Ascending aorta (tissue), 2 donors: ENCODE measurements at regions not wholly inside any gene's neighbourhood (a gene's known extent, or its start where the extent isn't known, plus 50 kb on each side); places are given as distances from the start of the nearest gene placed in this dataset.

Experiments
- DNase-seq, 2 donors: peaks; one replicate each; pipeline ENCODE4 v3.0.0-alpha.2; 2019; ENCODE audit warnings: low spot score in 2 of 2
- H3K27ac ChIP-seq, 2 donors: fragments of 200-600 bp; sonication (generic); one replicate each; pipeline ENCODE4 v1.5.1; 2016 to 2017; ENCODE audit warnings: mild to moderate bottlenecking in 1 of 2
- H3K27me3 ChIP-seq: fragments of 200-600 bp; sonication (generic); one replicate; pipeline ENCODE4 v1.5.1; 2017
- H3K36me3 ChIP-seq, 2 donors: fragments of 200-600 bp; sonication (generic); one replicate each; pipeline ENCODE4 v1.5.1; 2016
- H3K4me1 ChIP-seq, 2 donors: fragments of 200-600 bp; sonication (generic); one replicate each; pipeline ENCODE4 v1.5.1; 2016 to 2017; ENCODE audit warnings: mild to moderate bottlenecking in 1 of 2
- H3K4me3 ChIP-seq, 2 donors: fragments of 200-600 bp; sonication (generic); one replicate each; pipeline ENCODE4 v1.5.1; 2016 to 2017; ENCODE audit warnings: mild to moderate bottlenecking in 1 of 2
- H3K9me3 ChIP-seq, 2 donors: fragments of 200-600 bp; sonication (generic); one replicate each; pipeline ENCODE4 v1.5.1; 2016
- intact Hi-C: fragments of 100-400 bp; cut with DNase I; formaldehyde crosslinking; loops from one replicate; pipeline ENCODE4 v1.15.1; 2023
- TF ChIP-seq, protein P1 (sequence below), 3 experiments: fragments of 200-600 bp in 2 of 3; fragments of 450-650 bp in 1 of 3; sonication (generic) in 2 of 3; IDR thresholded peaks; one replicate each; pipeline ENCODE4 v1.5.1; 2016 to 2019; ENCODE audit warnings: antibody characterized with exemption in 3 of 3, mild to moderate bottlenecking in 1 of 3, moderate library complexity in 1 of 3

DNA sequence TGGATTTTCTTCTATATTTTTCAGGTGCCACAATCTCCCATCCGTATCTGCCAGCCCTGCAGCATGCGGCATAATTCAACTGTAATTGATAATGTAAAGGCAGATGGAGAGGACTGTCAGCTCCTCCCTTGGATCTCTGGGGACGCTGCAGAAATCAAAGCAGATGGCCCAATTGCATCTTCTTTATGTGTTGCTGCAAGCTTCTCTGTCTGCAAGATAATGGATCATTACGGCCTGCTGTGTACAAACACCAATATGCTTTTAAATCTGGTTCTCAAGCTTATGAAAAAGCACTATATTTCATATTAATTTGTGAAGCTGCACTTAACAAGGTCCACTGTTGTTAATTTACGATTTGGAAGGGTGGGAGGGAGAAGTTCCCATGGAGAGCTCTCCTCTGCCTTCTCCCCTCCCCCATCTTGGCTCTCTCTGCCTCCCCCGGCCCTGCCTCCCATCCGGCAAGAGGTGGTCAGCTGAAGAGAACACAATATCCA lies 607.5 kb downstream of the TOX3 start:
- no peak overlapping the region for H3K4me3 ChIP-seq
- intact Hi-C loops = no loop called here
- no peaks in the 10 kb centered on the region for H3K36me3 ChIP-seq
- DNase-seq = no peak
- no peaks in the 10 kb centered on the region for H3K27me3 ChIP-seq
- no peak overlapping the region for H3K27ac ChIP-seq
- no peaks in the 10 kb centered on the region for H3K4me1 ChIP-seq
- TF ChIP-seq, protein P1, sequence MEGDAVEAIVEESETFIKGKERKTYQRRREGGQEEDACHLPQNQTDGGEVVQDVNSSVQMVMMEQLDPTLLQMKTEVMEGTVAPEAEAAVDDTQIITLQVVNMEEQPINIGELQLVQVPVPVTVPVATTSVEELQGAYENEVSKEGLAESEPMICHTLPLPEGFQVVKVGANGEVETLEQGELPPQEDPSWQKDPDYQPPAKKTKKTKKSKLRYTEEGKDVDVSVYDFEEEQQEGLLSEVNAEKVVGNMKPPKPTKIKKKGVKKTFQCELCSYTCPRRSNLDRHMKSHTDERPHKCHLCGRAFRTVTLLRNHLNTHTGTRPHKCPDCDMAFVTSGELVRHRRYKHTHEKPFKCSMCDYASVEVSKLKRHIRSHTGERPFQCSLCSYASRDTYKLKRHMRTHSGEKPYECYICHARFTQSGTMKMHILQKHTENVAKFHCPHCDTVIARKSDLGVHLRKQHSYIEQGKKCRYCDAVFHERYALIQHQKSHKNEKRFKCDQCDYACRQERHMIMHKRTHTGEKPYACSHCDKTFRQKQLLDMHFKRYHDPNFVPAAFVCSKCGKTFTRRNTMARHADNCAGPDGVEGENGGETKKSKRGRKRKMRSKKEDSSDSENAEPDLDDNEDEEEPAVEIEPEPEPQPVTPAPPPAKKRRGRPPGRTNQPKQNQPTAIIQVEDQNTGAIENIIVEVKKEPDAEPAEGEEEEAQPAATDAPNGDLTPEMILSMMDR (IDR thresholded peaks at IDR 0.05) = no peak
- no peaks in the 10 kb centered on the region for H3K9me3 ChIP-seq

DNA sequence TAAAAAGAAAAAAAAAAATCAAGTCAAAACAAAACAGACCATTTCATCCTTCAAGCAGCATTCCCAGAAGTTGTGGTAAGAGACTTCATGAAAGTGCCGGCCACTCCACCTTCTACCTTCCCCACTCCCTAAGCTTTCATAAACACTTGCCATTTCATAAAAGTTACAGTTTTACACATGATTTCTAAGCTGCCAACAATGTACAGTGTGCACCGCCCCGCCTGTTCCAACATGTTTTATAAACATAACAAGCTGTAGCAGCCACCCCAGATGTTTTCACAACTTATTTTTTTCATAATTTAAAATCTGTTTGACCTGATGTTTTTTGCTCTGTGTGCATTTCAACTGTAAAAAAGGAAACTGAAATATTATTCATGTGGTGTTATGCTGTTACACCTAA lies 608.1 kb downstream of the TOX3 start:
- Histone ChIP-seq H3K4me1 (no peaks in the 10 kb centered on the region), H3K36me3 (no peaks in the 10 kb centered on the region), H3K9me3 (no peaks in the 10 kb centered on the region), H3K27ac (no peak overlapping the region), H3K4me3 (no peak overlapping the region), H3K27me3 (no peaks in the 10 kb centered on the region)
- TF ChIP-seq, protein P1 (IDR thresholded peaks at IDR 0.05) = no peak
- DNase-seq = no peak
- intact Hi-C loops = no loop called here

DNA sequence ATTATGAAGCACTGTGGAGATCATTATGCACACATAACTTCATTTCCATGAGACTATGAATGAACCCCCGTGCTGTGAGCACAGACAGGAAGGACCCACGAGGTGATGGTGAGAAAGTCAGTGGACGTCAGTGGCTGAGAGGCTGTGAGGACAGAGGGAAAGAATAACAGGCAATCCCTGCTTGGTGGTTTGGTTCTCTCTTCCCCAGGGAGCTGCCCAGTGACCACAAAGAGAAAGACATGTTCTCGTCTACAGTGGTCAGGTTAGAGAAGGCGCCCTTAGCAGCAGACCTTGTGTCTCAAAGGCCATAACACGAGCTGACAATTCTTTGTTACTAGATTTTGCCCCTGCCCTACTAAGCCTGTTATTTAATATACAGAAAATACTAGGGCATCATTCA lies 609.2 kb downstream of the TOX3 start:
- DNase-seq = no peak
- TF ChIP-seq, protein P1 (IDR thresholded peaks at IDR 0.05) = no peak
- Histone ChIP-seq H3K4me1 (no peaks in the 10 kb centered on the region), H3K36me3 (no peaks in the 10 kb centered on the region), H3K27me3 (no peaks in the 10 kb centered on the region), H3K27ac (no peak overlapping the region), H3K9me3 (no peaks in the 10 kb centered on the region), H3K4me3 (no peak overlapping the region)
- intact Hi-C loops = no loop called here

DNA sequence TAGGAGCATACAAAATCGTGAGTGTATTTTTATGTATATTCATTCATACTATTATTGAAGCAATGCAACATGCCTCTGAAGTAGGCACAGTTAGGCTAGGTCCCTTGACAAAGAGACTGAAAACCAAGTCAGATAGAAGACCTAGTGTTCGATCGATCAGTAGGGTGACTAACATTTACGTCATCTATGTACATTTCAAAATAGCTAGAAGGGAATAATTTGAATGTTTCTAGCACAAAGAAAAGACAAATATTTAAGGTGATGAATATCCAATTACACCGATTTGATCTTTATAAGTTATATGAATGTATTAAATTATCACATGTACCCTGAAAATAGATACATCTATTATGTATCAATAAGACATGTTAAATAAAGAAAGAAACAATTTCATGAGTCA lies 610.1 kb downstream of the TOX3 start:
- TF ChIP-seq, protein P1 (IDR thresholded peaks at IDR 0.05) = no peak
- Histone ChIP-seq H3K9me3 (no peaks in the 10 kb centered on the region), H3K4me3 (no peak overlapping the region), H3K27me3 (no peaks in the 10 kb centered on the region), H3K27ac (no peak overlapping the region), H3K4me1 (no peaks in the 10 kb centered on the region), H3K36me3 (no peaks in the 10 kb centered on the region)
- no peak for DNase-seq
- intact Hi-C loops = no loop called here

DNA sequence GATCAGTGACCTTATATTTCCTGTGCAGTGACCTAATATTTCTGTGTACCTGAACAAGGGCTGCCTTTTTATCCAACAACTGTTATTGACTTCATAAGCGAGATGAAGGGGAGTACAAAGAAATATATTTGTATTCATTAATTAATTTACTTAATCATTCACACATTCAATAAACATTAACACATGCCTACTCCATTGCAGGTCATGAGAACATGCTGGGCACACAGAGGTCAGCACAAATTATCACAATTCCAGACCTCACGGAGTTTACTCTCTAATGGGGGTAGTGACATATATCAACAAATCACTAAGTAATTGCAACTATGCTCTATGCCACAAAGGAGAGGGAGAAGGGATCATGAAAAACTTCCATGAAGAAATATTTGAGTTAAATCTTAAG lies 614.6 kb downstream of the TOX3 start:
- Histone ChIP-seq H3K27ac (no peak overlapping the region), H3K4me3 (no peak overlapping the region), H3K27me3 (no peaks in the 10 kb centered on the region), H3K9me3 (no peaks in the 10 kb centered on the region), H3K4me1 (no peaks in the 10 kb centered on the region), H3K36me3 (no peaks in the 10 kb centered on the region)
- no peak for DNase-seq
- intact Hi-C loops = no loop called here
- TF ChIP-seq, protein P1 (IDR thresholded peaks at IDR 0.05) = no peak

DNA sequence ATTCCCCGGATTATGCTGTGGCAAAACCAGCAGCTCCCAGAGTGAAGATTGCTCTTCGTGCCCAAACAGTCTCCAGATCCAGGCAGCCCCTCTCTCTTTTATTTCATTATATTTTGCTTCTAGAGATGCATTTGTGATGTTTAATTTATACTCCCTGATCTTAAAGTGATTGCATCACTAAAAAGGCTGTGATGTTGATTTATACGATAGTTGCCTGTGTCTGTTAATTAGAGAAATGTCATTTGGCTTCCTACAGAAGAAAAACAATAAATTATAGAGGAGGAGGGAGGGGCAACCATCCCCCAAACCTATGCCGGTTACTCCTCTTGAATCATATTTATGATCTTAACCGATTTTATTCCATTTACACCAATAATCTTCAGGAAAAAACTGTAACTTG lies 615.3 kb downstream of the TOX3 start:
- Histone ChIP-seq H3K4me1 (no peaks in the 10 kb centered on the region), H3K4me3 (no peak overlapping the region), H3K27me3 (no peaks in the 10 kb centered on the region), H3K36me3 (no peaks in the 10 kb centered on the region), H3K27ac (no peak overlapping the region), H3K9me3 (no peaks in the 10 kb centered on the region)
- TF ChIP-seq, protein P1 (IDR thresholded peaks at IDR 0.05) = no peak
- DNase-seq = no peak
- intact Hi-C loops = no loop called here
